Activated T-cell treated with anti-CD3 and anti-CD28 coated beads for 4 hours (primary cell): ENCODE measurements at regions not wholly inside any gene's neighbourhood (a gene's known extent, or its start where the extent isn't known, plus 50 kb on each side); places are given as distances from the start of the nearest gene placed in this dataset.
"Not testable (repeated sequence)": the region's sequence is repeated elsewhere in the genome, so short reads cannot be mapped to it uniquely, and the experiment has no call there.

Source experiments
- DNase-seq: peaks from one replicate; pipeline ENCODE4 v3.0.0-alpha.2; 2020

DNA sequence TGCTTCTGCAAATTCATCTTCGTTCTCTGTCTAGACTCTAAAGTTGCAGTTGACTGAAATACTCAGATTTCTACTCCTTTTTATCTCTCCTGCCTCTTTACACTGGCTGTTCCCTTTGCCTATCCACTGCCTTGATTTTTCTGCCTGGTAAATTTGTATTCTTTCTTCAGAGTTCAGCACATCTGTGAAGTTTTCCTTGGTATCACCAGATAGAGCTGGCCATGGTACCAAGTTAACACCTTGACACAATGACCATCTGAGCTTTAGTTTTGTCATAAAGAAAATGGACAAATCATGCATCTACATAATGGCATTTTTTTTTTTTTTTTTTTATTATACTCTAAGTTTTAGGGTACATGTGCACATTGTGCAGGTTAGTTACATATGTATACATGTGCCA is 143.0 kb downstream of the PPP1R3A start:
- DNase-seq, result no peak

GRCh38 chr7:113775401-113775800 is 143.4 kb downstream of the PPP1R3A start:
- DNase-seq, result no peak

DNA sequence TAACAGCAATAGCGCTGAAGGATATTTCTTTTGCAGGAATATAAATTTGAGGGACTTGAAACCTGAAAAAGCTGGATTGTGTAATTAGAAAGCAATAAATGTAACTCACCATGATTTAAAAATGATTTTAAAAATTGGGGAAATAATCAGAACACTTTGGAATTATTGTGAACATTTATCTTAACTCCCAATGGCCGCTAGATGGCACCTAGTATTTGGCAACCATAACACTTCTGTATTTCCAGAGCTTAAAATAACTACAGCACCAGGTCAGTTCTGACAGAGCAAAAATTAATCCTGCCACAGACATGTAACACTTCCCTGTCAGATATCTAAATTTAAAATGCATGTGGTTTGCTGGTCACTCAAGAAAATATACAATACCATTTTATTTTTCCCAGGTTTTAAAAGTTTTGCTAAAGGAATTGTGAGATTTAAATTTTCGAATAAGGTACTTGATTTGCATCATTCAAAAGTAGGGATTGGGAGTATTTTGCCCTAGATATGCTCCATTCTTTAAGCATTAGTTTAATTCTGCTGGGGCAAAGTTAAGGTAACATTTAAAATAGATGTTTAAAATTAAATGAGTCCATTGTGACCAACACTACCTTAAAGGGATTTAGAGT is 144.5 kb downstream of the PPP1R3A start:
- no peak for DNase-seq

DNA sequence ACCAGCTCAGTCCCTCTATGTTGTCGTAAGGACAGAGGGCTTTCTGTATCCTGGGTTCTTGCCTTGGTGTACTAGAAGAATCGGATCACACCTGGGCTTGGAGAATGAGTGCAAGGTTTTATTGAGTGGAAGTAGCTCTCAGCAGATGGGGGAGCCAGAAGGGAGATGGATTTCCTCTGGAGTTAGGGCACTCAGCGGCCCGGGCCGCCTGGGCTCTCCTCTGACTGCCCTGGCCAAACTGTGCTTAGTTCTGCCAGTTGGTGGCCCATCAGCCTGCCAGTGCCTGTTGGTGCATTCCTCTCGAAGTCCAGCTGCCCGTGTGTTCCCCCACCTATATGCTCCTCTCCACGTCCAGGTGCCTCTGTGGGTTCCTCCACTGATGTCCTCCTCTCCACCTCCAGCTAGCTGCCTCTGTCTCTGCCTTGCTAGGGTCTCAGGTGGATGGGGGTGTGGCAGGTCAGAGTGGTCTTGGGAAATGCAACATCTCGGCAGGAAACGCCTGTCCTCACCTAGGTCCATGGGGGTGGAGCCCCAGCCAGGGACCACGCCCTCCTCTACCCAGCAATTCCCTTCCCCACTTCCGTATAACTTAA is 148.6 kb downstream of the PPP1R3A start:
- no peak for DNase-seq

GRCh38 chr7:113768387-113768786 is 150.4 kb downstream of the PPP1R3A start:
- DNase-seq, result no peak

DNA sequence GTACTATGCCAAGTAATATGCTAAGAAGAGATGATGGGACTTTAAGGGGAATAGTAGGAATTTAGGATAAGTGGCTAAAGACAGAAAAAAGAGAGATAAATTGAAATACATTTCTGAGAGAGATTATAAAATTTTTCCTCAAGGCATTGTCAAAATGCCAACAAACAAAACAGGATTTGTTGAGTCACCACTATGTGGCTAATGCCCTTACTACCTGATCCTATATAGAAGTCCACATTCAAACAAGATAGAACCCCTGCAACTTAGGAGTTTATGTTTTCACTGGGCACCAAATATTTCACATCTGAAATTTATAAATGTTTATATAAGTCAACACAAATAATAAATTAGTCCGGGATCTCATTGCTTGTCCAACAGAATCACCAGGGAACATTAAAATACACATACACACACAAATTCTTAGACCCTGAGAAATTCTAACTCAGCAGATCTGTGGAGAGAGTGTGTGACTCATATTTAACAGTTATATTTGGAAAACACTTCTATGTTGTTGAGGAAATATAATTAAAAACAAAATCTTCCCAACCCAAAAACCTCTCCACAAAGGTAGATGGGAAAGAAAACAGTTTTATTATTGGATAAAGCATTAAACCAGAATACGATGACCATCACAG is 154.3 kb downstream of the PPP1R3A start:
- no peak for DNase-seq

DNA sequence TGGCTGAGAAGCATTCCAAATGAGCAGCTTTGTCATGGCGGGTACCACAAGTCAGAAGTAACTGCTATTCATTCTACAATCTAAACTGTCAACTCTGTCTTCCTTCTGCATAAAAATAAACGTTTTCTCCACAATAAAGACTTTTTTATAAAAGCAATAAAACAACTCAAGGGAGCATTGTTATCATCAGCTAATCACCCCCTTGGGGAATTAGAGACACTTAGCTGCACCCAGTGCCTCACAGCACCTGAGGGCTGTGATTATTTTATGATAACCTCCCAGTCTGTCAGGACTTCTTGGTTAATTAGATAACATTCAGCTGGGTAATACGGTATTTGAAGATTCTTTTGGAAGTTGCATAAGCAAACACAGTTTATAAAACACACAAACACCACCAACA is 155.6 kb downstream of the PPP1R3A start:
- no peak for DNase-seq

- DNase-seq, result no peak
Observed at GRCh38 chr7:113756250-113756649, 162.6 kb downstream of the PPP1R3A start.

DNA sequence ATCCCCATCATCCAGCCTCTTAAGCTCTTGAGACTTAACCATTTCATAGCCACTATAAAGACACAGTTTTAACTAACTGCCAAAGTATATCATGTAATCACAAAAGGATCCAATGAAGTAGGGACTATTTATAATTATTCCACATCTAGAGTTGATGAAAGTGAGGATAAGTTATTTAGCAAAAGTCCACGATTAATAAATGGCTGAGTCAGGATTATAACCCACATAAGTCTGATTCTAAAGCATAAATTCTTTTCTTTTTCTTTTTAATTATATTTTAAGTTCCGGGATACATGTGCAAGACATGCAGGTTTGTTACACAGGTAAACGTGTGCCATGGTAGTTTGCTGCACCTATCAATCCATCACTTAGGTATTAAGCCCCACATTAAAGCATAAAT is 166.1 kb downstream of the PPP1R3A start:
- no peak for DNase-seq

DNA sequence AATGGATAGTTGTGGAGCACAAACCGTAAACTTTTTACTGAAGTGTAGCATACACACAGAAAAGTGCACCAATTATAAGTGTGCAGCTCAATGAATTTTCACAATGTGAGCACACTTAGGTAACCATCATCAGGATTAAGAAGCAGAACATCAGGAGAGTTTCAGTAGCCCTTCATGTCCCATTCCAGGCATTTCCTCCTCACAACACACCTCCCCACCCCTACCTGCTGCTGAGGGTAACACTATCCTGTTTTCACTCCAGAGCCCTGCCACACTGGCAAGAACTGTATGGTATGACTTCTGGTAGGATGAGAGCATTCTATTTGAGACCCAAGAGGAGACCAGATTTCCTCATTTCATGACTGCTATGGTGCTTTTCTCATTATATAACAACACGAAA is 166.5 kb downstream of the PPP1R3A start:
- no peak for DNase-seq

- DNase-seq, result no peak
Observed at GRCh38 chr7:113751547-113751946, 167.3 kb downstream of the PPP1R3A start.

DNA sequence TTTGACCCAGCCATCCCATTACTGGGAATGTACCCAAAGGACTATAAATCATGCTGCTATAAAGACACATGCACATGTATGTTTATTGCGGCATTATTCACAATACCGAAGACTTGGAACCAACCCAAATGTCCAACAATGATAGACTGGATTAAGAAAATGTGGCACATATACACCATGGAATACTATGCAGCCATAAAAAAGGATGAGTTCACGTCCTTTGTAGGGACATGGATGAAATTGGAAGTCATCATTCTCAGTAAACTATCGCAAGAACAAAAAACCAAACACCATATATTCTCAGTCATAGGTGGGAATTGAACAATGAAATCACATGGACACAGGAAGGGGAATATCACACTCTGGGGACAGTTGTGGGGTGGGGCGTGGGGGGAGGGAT is 170.4 kb downstream of the PPP1R3A start:
- DNase-seq, result not testable (repeated sequence)

- DNase-seq, result not testable (repeated sequence)
Observed at GRCh38 chr7:113742946-113743431, 175.8 kb downstream of the PPP1R3A start.

DNA sequence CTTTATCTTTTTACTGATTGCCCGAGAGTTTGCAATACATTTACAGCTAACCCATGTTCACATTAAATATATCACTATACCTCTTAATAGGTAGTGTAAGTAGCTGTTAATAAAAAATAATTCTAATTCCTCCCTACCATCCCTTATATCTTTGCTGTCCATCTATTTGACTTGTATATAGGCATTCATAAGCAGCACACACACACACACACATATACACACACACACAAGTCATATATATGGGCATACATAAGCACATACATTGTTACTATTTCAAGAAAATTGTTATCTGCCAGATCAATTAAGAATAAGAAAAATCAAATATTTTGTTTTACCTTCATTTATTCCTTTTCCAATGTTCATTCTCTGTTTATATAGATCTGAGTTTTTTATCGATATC is 176.4 kb downstream of the PPP1R3A start:
- DNase-seq, result no peak

DNA sequence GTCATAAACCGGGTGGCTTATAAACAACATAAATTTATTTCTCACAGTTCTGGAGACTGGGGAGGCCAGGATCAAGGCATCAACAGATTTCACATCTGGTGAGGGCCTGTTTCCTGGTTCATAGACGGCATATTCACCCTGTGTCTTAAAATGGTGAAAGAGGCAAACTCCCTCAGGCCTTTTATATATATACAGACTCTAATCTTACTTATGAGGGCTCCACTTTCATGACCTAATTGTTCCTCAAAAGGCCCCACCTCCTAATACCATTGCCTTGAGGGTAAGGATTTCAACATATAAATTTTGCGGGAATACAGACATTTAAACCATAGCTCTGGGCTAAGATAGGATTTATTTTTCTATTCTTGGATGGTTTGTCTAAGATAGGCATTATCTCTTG is 187.2 kb downstream of the PPP1R3A start:
- DNase-seq, result no peak

- no peak for DNase-seq
Observed at GRCh38 chr7:113730309-113730955, 188.4 kb downstream of the PPP1R3A start.

- no peak for DNase-seq
Observed at GRCh38 chr7:113727486-113727885, 191.3 kb downstream of the PPP1R3A start.

DNA sequence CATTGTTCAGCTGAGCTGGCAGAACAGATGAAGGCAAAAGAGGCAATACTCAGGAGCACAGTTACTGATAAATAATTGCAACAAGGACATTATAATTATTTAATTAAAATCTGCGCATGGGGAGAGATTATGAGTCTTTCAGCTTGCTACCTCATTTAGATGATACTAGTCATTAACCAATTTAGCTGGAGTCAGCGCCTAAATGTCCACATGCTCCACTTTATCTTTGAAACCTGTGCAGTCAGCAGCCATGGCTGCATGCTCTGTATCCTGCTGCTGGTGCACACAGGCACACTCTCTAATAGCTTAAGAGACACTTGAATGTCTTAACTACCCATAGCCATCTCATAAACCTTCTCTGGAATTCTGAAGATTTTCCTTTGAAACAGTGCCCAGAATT is 196.8 kb downstream of the PPP1R3A start:
- no peak for DNase-seq

DNA sequence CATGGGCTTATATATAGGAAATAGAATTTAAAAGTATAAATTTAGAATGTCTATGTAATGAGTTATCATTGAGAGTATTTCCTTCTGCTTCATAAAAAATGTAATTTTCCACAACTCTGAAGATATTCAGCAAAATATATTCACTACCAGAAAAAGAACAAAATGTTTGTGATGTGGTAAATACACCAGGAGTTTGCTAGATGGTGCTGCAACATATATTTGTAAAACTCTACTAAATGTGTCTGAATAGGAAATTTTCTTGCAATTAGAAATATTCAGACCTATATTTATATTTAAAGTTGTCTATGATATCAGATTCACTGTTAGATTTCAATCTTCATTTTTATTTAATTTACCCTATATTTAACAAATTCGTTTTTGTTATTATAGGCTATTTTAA is 201.1 kb downstream of the PPP1R3A start:
- DNase-seq, result no peak

DNA sequence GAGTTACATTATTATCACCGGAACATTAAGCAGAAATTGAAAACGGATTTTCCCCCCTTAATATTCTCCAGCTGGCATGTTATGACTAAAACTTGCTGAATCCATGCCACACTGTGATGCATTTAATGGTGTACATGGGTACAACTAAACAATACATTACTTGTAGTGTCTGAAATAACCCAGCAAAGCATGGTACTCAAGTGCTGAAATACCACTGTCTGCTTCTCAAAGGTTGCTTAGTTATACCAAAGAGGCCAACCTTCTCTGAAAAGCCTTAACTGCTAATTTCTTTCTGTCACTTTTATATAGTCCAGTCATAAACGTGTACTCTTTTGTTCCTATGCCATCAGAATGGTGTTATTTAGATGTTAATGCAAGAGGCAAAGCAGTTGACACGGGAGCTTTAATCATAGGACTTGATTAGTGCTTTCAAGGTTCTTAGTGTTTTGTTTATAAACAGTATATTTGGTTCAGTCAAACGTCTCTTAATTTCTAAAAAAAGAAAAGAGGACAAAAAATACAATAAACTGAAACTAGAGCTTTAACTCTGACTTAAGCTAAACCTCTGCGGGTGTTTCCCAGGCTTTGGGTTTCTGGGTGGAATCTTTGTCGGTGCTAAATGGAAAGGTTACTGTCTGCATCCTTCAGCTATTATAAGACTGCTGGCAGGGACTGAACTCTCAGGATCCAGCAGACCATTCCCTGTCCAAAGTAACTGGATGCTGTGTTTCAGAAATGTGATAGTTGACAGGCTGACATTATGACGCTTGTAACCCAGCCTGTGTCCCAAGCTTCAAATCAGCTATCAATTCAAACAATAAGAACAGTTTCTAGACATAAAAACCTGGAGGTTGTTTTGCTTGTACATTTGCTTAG is 202.6 kb downstream of the PPP1R3A start:
- DNase-seq, result no peak

DNA sequence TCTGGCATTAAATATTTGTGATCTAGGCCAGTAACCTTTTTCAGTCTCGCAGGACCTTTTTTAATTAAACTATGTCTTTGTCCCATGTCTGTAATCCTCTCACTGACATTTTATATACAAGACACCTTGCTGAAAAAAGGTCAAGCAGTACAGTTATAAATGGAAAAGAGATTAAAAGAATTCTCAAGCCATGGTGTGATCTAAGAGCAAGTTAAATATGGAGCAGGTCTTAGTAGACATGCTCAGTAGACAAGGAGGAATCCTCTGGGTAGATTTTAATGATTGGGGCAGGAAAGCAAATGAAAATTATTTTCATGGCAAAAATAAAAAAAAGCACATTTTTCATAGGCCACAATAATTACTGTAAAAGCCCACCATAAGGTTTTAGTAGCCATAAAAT is 203.5 kb downstream of the PPP1R3A start:
- DNase-seq, result no peak

DNA sequence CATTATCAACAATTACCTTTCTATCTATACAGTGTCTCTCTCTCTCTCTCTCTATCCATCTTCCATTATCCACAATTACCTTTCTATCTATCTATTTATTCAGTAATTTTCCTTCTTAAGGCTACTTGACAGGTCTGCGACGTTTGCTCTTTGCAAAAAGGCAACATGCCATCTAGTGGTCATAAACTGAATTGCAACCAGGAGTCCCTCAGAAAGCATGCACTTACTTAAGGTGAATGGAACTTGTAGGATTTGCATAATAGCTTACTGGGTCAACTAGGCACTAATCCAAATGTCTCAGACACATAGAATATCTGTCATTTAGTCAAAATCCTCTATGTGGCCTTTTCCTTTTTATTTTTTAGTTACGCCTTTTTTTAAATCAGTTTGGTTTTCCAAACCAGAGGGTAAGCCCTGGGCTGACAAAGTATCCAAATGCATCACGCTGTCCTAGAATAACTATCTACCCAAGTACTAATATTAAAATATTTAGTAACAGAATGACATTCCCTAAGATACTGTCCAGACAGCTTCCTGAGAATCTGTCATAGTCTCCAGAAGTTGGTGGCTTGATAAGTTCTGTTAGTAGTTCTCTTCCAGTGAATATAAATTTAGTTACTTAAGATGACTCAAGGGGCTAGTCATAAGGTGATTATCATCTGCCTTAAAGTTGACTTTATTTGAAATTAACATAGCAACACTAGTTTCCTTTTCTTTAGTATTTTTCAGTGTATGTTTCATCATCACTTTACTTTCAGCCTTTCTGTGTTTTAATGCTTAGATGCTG is 208.3 kb downstream of the PPP1R3A start:
- peak; percentile 11 for DNase-seq
